HG03520 (cell line): ENCODE measurements at regions not wholly inside any gene's neighbourhood (a gene's known extent, or its start where the extent isn't known, plus 50 kb on each side); places are given as distances from the start of the nearest gene placed in this dataset.
"Not testable (repeated sequence)": the region's sequence is repeated elsewhere in the genome, so short reads cannot be mapped to it uniquely, and the experiment has no call there.

Experiments used
- ATAC-seq: cut with Tn5 transposase; IDR thresholded peaks from one replicate; pipeline ENCODE4 v1.9.1; 2021; ENCODE audit warnings: mild to moderate bottlenecking, moderate library complexity; ENCODE audit not compliant: unreplicated experiment

- no peak for ATAC-seq
Measured at GRCh38 chr1:233435622-233436021, 108.1 kb downstream of the MAP3K21 start.

DNA sequence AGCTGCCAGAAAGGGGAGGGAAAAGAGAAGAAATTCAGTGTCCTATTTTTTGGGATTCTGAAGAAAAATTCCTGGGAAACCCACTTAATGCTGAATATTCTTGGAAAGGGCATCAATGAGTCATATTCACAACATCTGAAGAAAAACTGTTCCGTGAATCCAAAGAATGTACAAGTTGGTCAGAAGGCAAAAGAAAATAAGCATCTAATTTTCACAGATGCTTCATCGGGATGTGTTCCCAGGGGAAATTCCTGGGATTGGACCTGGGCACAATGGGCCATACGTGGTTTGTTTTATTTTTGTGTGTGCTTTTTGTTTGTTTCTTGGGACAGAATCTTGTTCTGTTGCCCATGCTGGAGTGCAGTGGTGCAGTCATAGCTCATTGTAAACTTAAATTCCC lies 112.2 kb downstream of the MAP3K21 start:
- no peak for ATAC-seq

DNA sequence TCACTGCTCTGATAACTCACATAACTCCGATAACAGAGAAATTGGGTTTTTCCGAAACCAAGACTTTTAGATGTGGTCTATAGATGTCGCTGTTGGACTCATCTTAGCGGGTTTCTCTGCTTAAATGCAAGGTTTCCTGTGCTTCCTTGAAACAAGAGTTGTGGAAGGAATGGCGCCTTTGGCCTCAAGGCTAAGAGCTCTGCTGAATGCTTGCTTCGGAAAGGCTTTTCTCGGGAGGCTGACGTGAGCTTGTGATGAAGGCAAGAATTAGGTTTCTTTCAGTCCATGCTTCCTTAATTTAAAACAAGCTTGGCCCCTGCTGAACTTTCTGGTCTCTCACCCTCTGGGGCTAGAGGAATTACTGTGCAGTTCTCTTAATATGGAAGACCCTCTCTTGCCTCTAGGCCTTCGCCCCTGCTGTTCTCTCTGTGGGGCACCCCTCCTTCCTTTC lies 113.5 kb downstream of the MAP3K21 start:
- ATAC-seq: no peak

DNA sequence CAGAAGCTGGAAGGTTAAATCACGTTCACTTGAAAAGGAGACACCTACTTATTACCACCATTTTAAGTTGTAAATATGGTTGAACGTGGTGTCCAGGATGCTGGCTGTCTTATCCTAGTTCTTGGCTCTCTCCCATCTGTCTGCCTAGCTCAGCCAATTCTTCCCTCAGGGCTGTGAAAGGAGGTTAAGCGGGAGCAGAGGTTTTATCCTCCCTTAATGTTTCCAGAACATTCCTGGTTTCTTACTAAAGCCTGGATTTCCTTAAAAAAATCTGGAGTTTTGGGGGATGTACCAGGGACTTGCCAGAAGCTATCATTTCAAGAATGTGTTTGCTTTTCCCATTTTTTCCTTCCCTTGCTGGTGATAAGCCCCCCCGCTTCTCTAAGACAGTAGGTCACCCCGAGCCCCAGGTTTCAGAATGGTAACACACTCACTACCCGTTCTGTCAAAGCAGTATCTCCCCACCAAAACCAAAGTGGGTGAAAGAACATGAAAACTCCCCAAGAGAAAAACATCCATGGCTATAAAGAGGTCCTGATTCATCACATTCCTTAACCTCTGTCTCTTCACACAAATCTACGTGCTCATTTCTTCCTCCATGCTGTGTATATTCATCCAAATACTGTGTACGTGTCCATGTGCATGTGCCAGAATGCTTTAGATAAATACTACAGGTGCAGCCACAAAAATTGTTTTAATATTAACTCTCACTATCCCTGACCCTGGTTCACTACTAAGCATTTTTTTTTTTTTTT lies 114.7 kb downstream of the MAP3K21 start:
- ATAC-seq: no peak

- no peak for ATAC-seq
Measured at GRCh38 chr1:233443040-233443760, 115.7 kb downstream of the MAP3K21 start.

- no peak for ATAC-seq
Measured at GRCh38 chr1:233444484-233444883, 117.0 kb downstream of the MAP3K21 start.

DNA sequence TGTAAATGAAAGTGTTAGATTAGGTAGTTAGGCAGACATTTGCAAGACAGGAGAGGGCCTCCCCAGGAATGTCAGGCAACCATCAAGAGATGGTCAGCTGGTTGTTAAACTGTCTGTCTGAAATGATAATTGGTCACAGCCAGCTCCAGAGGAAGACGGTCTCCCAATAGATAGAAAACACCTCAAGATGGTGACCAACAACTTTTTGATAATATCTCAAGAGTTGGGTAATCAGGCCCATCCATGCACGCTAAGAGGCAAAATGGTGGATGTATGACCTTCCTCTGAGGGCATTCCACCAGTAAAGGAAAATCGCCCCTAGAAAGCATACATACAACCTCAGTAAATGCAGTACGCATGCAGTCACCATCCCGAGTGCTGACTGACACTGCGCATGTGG lies 118.2 kb downstream of the MAP3K21 start:
- ATAC-seq: no peak

DNA sequence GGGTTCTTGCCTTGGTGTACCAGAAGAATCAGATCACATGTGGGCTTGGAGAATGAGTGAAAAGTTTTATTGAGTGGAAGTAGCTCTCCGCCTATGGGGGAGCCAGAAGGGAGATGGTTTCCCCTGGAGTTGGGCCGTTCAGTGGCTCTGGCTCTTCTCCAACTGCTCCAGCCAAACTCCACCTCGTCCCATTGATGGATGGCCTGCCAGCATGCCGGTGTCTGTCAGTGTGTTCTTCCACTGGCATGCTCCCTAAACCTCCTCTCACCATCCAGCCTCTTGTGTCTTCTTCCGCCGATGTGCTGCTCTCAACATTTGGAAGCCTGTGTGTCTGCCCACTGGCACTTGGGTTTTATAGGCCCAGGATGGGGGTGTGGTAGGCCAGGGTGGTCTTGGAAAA lies 119.4 kb downstream of the MAP3K21 start:
- no peak for ATAC-seq

- no peak for ATAC-seq
Measured at GRCh38 chr1:233448109-233448689, 120.7 kb downstream of the MAP3K21 start.

DNA sequence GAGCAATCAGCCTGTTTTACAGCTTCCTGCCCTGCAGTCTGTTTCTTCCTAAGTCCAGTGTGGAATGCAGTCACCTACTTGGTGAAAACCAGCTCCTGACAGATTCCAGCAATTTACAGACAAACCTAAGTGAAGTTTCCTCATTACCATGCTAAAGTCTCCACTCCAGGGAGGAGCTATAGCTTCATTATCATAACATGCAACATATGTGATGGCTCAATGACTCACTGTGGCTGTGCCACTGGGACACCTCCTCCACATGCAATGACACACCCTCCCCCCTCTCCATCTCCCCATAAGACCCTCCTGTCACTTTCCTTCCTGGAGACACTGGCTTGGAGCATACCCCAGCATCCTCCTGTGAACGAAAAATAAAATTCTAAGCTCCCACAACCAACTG lies 125.2 kb downstream of the MAP3K21 start:
- ATAC-seq: no peak

- ATAC-seq: no peak
Measured at GRCh38 chr1:233453433-233454200, 126.1 kb downstream of the MAP3K21 start.

DNA sequence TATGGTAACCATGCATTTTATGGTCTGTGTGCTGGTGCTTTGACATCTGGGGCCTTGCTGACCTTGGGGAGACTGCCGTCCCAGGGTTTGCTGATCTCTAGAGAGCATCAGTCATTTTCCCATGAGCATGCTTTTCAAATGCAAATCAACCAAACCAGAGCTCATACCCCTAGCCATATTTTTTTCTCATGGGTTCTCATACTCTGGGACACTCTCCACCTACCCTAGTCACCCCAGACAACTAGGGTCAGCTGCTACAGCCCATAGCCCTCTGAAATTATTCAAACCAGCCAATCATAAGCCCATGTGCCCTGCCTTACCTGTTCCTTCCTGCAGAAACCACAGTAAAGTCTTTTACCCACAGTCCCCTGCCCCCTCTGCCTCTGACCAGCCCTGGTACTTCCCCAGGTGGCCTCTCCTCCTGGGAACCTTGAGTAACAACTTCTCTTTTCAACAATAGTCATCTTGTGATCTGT lies 132.0 kb downstream of the MAP3K21 start:
- ATAC-seq: peak; percentile 47

DNA sequence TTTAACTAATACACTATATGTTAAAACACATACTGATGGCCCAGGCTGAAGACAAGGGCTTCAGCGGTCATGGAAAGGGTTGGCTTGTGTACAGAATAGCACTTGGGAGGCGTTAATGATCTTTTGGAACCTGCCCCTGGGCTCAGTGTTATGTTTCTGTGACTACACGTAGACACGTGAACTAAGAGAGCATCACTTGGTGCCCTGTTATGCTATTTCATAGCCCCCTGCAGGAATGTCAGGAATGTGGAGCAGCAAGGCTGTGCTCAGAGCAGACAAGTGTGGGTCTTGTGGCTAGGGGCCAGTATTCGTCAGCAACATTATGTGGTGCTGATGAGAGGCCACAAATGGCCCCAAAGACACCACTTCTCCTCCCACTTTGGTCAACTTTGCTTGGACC lies 132.4 kb downstream of the MAP3K21 start:
- ATAC-seq: no peak

- ATAC-seq: no peak
Measured at GRCh38 chr1:233460692-233461091, 133.2 kb downstream of the MAP3K21 start.

DNA sequence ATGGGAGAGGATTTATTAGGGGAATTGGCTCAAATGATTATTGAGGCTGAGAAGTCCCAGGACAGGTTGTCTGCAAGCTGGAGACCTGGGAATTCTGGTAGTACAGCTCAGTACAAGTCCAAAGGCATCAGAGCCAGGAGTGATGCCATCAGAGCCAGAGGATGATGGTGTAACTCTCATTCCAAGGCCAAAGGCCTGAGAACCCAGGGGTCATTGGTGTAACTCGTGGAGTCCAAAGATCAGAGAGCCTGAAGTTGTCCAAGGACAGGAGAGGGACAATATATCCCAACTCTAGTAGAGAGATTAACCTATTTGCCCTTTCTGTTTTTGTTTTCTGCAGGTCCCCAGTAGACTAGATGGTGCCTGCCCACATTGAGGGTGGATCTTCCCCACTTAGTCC lies 134.3 kb downstream of the MAP3K21 start:
- no peak for ATAC-seq

GRCh38 chr1:233463333-233463732 lies 135.8 kb downstream of the MAP3K21 start:
- ATAC-seq: no peak

DNA sequence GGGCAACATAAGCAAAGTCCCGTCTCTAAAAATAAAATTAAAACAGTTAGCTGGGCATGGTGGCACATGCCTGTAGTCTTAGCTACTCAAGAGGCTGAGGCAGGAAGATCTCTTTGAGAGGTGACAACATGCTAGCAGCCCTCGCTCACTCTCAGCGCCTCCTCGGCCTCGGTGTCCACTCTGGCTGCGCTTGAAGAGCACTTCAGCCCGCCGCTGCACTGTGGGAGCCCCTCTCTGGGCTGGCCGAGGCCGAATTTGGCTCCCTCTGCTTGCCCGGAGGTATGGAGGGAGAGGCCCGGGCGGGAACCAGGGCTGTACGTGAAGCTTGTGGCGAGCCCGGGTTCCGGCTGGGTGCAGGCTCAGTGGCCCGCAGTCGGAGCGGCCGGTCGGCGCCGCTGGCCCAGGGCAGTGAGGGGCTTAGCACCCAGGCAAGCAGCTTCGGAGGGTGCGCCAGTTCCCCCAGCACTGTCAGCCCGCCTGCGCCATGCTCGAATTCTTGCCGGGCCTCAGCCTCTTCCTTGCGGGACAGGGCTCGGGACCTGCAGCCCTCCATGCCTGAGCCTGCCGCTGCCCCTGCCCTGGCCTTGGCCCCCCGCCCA lies 138.3 kb downstream of the MAP3K21 start:
- ATAC-seq: no peak

GRCh38 chr1:233470741-233471499 lies 143.0 kb upstream of the KCNK1 start:
- ATAC-seq: no peak

DNA sequence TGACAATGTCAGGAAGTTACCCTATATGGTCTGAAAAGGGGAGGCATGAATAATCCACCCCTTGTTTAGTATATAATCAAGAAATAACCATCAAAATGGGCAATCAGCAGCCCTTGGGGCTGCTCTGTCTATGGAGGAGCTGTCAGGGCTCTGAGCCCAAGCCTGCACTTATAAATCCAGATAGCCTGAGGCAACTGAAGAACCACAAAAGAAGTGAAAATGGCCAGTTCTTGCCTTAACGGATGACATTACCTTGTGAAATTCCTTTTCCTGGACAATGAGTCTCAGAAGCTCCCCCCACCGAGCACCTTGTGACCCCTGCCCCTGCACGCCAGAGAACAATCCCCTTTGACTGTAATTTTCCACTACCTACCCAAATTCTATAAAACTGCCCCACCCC lies 142.1 kb upstream of the KCNK1 start:
- ATAC-seq: not testable (repeated sequence)

DNA sequence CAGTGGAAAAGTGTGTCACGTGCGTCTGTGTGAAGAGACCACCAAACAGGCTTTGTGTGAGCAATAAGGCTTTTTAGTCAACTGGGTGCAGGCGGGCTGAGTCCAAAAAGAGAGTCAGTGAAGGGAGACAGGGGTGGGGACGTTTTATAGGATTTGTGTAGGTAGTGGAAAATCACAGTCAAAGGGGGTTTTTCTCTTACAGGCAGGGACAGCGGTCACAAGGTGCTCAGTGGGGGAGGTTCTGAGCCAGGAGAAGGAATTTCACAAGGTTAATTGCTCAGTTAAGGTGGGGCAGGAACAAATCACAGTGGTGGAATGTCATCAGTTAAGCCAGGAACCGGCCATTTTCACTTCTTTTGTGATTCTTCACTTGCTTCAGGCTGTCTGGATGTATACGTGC lies 141.1 kb upstream of the KCNK1 start:
- ATAC-seq: not testable (repeated sequence)
